Kasumi-1 (cell line): ENCODE measurements at regions not wholly inside any gene's neighbourhood (a gene's known extent, or its start where the extent isn't known, plus 50 kb on each side); places are given as distances from the start of the nearest gene placed in this dataset.

Source experiments
- DNase-seq, 2 experiments: peaks; one replicate each; lab custom pipeline; 2025; lab: John Stamatoyannopoulos, UW

DNA sequence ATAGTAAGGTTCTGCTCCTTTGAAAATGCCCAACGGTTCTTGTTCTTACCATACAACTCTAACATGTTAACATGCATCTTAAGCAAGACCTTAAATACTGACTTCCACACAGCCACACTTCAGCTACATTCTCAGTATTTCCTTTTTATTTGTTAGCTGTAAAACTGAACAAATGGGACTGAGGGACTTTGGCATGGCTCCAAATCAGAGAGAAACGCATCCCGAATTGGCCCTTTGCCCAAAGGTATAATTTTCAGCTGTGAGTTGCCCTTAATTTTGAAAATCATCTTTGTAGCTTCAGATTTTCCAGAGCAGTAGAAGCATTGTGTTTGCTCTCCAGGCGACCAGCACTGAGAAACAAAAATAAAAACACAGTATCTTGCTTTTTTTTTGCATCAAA lies 56.4 kb downstream of the NEUROD6 start:
- no peak for DNase-seq

DNA sequence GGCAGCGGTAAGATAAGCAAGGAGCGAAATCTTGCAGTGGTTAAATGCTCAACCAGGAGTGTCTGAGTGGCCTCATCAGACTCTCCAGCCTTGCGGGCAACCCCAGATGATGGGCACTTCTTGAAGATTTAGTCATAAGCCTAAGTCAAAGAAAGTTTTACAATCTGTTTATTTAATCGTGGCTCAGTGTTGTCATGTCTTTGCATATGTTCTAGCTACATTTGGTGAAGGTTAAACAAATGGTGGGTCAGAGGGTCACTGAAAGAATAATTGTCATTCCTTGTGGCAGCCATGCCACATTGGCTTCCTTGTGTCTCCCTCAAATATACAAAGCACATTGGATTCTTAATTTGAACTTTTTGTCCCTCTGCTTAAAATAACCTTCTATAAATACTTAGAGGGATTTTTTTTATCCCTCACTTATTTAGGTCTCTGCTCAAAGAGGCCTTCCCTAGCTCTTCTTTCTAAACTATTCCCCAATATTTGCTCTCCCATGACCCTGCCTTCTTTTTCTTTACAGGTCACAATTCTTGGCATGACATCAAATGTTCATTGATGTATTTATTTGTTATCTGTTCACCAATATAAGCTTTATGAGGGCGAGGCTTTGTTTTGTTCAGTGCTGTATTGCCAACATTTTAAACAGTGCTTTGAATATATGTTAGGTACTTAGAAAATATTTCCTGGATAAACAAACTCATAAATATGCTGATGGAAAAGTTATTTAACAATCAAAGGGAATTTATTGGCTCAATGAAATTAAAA lies 68.7 kb downstream of the NEUROD6 start:
- no peak for DNase-seq

DNA sequence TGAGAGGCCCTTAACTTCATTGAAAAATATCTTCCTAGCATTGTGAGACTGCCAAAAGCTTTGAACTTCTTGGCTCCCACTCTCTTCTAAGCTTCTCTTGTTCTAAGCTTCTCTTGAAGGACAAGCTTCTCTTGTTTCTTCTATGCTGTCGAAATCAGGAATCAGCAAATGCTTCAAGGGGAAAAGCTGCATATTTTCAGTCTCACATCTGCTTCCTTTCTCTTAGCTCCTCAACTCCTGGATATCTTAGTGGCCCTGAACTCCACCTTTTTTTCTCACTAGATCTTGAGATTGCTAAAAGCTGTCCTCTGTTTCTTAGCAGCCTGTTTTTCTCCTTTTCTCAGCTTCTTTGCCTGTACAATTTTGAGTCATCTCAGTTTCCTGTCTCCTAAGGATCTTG lies 73.0 kb downstream of the NEUROD6 start:
- no peak for DNase-seq

DNA sequence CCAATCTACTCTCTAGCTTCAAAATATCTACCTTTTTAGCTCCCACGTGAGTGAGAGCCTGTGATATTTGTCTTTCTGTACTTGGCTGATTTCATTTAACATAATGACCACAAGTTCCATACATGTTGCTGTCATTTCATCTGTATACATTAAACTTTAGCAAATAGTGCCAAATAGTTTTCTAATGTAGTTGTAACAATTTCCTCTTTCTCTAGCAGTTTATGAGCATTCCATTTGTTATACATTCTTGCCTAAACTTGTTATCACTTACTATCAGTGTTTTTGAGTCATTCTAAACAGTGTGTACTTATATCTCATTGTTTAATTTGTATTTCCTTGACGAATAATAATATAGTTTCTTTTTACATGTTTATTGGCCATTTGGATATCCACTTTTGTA lies 77.2 kb downstream of the NEUROD6 start:
- DNase-seq = no peak

DNA sequence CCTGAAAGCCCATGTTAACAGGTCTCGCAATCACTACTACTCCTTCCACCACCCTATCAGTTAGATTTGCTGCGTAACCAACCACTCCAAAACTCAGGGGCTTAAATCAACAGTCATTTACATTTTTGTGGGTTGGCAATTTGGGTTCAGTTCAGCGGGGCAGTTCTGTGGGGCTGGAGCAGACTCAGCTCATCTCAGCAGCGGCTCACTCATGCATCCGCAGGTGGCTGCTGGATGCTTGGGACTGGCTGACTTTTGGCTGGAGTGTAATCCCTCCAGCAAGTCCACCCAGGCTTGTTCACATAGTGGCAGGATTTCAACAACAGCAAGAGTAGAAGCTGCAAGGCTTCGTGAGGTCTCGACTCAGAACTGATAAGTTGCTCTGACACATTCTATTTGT lies 79.2 kb downstream of the NEUROD6 start:
- no peak for DNase-seq

DNA sequence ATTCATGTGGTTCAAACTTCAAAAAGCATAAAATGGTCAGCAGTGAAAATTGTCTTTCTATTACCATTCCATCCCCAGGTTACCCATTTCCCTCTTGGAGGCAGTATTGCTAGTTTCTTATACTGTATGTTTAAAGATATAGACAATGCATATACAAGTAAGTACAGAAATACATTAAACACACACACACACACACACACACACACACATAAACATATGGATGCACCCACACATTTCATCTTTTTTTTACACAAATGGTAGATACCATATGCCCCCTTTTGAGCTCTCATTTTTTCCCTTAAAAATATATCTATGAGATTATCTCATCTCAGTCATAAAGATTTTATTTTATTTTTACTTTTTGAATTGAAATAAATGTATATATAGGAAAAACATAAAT lies 79.7 kb downstream of the NEUROD6 start:
- no peak for DNase-seq

DNA sequence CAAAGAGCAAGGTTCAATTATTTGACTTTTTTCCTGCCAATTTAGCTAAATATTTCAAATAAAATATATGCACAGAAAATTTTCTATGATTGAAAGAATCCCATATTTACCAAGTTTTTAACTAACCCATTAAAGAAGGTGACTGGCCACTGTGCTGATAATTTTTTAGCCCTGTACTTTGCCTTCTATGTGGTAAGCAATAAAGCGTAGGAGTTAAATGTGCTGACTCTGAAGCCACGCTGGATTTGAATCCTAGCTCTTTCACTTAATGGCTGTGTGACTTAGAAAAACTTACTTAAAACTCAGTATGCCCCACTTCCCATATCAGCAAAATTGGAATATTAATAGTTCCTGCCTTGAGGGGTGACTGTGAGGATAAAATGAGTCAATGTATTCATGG lies 82.1 kb downstream of the NEUROD6 start:
- DNase-seq = no peak

DNA sequence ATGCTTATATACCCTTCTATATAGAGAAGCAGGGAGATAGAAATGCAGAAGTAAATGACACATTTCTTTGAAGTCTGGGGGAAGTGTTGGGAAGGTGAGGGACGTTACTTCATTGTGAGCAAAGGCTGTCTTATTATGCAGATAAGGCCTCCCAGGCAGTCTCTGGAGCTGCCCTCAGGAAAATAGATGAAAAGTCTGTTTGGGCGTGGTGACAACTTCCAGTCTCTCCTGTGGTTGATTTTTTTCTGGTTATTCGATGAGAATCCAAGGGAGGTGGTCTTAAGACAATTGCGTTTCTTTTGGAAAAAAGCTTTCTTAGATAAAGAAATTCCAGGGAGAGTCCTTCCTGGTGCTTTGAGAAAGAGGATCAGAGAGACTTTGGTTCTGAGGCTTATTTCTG lies 84.0 kb downstream of the NEUROD6 start:
- no peak for DNase-seq

DNA sequence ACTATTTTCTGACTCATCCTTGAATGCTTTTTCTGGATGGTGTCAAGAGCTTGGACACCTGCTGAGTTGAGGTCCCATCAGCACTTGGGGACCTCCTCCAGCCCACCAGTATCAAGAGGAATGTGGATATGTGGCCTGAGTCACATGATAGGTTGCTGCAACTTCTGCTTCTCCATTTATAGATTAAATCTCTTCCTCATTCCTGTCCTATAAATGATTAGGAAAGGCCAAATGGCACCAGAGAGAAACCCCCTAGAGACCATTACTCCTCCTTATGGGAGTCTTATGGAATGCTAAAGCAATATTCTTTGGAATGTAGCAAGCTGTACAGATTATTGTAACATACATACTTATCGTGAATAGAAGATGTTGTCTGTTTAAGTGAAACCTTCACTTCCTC lies 85.6 kb downstream of the NEUROD6 start:
- no peak for DNase-seq

DNA sequence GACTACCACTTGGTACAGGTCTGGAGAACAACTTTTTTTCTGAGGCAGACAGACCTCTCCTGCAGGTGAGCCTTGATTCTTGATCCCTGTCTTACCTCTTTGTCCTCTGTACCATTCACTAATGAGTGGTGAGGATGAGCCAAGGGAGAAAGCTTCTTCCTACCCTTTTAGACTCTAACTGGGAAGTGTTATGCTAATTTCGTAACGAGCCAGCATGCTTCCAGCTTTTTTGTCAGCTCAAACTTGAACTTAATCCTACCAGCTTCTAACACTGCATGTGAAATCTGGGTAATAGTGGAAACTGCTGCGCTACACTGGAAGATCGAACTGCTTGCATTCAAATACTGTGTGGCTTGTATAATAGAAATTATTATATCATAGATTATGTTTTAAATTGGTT lies 87.0 kb downstream of the NEUROD6 start:
- no peak for DNase-seq

DNA sequence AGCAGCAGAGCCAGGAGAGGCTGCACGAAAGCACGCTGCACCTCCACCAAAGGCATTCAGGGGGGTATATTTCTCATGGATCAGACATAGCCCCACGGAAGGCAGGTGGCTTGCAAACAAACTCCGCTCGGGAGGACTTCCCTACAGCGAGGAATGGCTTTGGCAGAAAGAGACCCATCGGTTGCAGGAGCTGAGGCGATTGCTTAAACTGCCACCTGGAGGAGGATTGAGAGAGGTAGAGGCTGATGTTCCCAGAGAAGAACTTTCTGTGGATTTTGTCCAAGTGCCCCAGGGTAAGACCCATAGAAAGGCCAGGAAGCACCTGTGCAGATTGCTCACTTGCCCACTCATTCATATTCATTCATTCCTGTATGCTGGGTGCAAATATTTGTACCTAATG lies 89.1 kb downstream of the NEUROD6 start:
- no peak for DNase-seq

DNA sequence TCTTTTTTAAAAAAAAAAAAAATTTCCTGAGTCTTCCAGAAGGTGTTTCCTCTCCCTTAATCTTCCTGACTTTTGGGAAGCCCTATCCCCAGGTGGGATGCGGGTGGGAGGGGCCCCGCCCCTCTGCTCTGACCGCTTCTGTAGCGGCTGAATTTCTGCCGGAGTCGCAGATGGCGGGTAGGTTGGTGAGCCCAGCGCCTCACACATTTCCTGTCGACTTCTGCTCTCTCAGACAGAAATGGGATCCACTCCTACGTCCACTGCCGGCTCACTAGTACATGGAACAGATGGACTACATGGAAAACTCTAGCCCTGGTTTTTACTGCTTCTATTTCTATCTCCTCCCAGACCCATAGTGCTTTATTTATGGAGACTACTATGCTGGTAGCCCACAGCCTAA lies 90.9 kb downstream of the NEUROD6 start:
- DNase-seq = no peak

DNA sequence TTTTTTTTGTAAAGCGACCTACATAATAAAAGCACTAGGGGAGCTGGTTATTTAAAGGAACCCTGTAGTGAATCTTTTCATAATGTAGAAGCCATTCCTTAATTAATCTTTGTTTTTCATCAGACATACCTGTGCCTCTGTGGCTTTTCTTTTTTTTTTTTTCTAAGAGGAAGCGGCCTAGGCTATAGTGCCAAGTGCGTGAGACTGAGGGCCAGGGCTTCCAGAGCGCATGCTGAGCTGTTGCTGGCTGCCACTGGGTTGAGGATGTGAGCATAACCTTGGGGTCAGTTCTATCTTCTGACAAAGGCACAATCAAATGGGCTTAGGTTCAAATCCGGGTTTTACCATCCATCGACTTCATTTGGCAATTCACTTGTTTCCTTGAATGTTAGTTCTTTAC lies 103.7 kb downstream of the NEUROD6 start:
- DNase-seq = no peak

DNA sequence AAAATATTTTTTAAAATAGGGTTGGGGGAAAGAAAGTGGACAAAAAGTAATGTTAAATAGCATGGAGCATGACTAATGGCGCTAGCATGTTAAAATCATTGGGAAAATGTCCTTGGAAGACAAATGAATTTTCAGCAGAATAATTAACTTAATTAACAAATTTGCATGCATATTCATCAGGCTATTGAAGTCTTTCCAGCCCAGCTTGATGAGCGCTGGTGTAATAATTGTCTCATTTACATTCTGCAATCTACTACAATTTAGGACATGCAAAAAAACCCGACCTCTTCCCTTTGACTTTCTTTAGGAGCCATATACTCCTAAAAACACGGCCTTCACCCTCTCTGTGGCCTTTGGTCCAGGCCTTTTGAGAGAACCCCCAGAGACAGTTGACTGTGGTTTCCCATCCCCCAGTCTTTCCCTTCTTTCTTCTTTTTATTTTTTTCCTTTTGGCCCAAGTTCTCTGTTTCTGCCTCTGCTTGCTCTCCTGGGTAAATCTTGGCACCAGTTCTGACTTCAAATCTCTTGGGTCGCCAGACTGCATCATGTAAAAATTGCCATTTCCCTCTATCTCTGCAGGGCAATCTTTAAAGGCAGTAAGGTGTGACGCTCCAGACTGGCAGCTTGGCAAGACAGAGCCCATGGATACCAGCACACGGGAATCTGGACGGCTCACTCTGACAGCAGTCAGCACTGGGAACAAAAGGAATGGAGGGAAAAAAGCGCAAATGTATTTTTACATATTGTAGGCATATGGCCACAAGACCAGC lies 105.5 kb downstream of the NEUROD6 start:
- DNase-seq = no peak

DNA sequence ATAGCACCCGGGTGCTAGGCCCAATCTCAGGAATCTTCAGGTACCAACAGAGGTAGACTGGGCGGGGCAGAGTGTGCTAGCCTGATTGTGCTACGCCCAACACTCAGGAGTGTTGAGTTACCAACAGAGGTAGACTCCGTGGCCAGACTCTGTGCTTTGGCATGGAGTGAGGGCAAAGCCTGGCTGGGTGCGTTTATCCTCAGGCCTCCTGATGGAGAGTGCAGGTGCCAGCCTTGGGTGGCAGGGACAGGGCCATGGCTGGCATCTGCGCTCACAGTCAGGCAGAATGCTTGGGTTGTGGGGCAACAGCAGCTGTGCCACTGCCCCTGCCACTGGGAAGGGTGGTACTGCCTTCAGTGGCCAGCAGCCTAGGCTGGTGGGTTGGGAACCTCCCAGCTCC lies 111.6 kb downstream of the NEUROD6 start:
- no peak for DNase-seq

DNA sequence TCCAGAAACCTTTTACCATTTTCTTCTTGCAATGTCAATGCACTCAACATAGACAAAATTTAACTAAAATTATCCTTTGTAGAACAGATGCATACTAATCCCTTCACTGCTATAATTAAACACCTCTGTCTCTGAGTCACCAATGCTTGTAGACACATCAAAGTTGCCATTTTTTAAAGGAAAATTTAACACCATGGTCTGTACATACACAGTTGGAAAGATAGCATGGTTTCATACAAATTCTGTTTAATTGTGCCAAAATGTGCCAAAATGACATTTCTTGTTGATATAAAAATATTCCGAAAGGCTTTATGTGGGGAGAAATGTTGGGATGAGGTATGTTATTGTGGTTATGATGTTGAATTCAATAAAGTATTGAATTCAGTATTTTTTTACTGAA lies 125.8 kb downstream of the NEUROD6 start:
- DNase-seq = no peak

DNA sequence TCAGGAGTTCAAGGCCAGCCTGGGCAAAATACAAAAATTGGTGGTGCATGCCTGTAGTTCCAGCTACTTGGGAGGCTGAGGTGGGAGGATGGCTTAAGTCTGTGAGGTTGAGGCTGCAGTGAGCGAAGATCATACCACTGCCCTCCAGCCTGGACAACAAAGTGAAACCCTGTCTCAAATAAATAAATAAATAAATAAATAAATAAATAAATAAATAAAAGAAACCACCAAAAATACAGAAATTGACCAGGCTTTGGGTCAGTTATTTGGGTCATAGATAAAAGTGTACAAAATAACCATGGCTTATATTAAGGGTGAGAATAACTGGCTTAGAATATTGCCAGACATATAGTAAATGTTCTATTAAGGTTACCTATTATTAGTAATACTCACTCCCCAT lies 129.2 kb downstream of the NEUROD6 start:
- DNase-seq = no peak

DNA sequence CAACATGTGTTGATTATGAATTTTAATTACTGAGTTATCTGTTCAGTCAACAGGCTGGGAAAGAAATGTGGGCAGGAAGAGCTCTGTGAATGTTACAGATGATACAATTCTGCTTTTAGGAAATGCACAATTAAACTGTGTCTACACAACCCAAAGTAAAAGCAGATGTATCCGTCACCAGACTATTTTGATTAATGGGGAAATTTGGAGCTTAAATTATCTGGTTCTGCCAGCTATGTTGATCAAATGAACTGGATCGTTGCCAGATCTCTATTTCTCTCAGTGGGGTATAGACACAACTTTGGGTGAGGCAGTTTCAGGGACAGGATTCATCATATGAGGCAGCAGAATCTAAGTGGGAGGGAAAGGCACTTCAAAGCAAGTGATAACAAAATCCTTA lies 136.5 kb downstream of the NEUROD6 start:
- no peak for DNase-seq

DNA sequence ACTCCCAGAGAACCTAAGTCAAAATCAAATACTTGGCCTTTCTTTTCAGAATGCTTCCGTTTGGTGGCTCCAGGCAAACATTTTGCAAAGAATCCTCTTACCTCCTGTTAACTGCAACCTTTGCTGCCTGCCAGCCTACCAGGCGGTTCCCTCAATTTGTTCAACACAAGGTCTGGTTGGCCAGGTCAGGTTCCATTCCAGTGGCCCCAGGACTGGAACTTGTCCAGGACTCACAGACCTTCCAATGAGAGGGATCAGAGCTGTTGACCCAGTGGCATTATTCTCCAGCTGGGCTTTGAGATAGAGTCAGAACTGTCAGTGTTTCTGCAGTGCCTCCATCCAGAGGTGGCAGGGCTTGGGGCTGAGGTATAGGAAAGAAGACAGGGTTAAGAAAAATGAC lies 137.0 kb downstream of the NEUROD6 start:
- DNase-seq = no peak

DNA sequence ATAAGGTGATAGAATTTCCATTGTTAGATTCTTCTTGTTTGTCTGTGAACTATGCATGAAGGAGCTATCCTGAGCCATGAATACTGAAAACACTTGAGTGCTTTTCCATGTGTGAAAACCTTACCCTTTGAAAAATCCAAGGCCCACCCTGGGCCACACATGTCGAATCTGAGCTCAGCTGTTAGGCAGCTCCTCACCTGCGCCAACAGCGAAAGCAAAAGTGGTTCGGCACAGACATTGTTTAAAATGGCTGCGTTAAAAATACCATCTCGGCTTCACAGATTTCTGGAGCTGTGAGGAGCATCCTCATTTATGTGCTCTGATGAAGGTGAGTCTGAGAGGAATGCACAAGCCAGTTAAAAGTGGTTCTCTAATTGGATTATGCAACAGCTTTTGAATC lies 137.7 kb downstream of the NEUROD6 start:
- DNase-seq = no peak

DNA sequence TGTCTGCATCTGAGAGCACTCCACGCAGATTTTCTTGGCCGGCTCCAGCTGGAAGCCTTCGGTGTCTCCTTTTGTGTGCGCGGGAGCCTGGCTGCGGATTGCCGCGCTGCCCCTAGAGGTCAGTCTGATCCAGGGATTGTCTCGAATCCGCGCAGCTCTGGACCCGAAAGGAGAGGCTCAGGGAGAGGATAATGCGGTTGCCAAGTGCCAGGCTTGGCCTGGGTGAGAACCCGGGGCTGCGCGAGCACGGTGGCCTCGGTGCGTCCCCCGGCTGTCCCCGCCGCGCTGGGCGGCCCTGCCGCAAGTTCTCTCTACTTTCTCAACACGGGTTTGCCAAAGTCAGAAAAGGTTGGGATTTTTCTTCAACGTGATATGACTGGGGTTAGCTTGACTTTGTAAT lies 140.9 kb downstream of the ADCYAP1R1 start:
- peak; percentile 15 to 25 for DNase-seq

DNA sequence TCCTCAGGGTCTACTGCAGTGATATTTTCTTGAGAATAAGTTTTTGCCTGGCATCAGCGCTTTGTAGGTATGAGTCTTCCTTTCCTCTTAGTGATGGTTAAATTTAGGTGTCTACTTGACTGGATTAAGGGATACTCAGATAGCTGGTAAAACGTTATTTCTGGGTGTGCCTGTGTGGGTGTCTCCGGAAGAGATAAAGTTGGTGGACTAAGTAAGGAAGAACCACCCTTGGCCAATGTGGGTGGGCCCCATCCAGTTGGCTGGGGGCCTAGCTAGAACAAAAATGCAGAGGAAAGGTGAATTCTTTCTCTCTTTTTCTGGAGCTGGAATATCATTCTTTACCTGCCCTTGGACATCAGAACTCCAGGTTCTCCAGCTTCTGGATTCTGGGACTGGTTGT lies 138.8 kb downstream of the ADCYAP1R1 start:
- no peak for DNase-seq

DNA sequence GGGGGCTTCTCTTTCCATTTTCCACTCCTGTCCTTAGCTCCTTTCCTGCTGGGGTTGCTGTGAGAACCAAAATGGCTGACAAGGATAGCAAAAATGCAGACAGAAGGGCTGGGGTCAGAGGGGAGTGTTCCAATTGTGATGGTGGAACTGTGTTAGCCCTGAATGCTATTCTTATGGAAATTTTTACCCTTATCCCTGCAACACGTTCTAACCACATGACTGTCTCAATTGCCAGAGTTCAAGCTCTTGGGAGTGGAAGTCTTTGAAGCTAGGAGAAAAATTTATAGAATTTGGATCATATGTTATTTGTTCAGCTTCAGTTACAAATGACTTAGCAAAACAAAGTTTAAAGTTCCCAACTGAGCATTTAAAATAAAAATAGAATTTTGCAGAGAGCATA lies 134.1 kb downstream of the ADCYAP1R1 start:
- DNase-seq = no peak

DNA sequence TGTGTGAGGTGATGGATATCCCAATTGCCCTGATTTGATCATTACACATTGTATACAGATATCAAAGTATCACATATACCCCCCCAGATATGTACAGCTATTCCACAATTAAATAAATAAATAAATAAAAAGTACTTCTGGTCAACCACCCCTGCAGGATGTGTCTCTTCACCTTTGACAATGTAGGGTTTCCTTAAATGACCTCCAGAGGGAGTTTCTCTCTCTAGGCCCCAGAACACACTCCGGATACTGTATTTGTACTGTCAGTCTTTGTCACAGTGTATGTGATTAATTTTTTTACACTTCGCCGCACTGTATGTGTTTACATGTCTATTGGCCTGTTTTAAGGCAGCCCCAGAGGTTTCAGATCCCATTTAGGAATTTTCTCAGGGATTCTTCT lies 123.6 kb downstream of the ADCYAP1R1 start:
- peak; percentile 2 to 18 for DNase-seq
